ENCODE measurements at regions not wholly inside any gene's neighbourhood (a gene's known extent, or its start where the extent isn't known, plus 50 kb on each side); places are given as distances from the start of the nearest gene placed in this dataset.

GRCh38 chr2:12429779-12430406, 286.8 kb upstream of the TRIB2 start:
- DNase-seq (ENCODE audit: extremely low read depth in 1 of 2, low read depth in 1 of 2), result no peak

GRCh38 chr2:12430407-12431133, 286.2 kb upstream of the TRIB2 start:
- DNase-seq (ENCODE audit: extremely low read depth in 1 of 2, low read depth in 1 of 2), result peak in 1 of 2 donors; percentile 32

- DNase-seq (ENCODE audit: extremely low read depth in 1 of 2, low read depth in 1 of 2), result no peak
Observed at GRCh38 chr2:12432985-12433625, 283.6 kb upstream of the TRIB2 start.

GRCh38 chr2:12433626-12433990, 283.1 kb upstream of the TRIB2 start:
- DNase-seq (ENCODE audit: extremely low read depth in 1 of 2, low read depth in 1 of 2), result no peak

GRCh38 chr2:12434630-12435098, 282.1 kb upstream of the TRIB2 start:
- DNase-seq (ENCODE audit: extremely low read depth in 1 of 2, low read depth in 1 of 2), result no peak

GRCh38 chr2:12435430-12436222, 281.1 kb upstream of the TRIB2 start:
- no peak for DNase-seq (ENCODE audit: extremely low read depth in 1 of 2, low read depth in 1 of 2)

- no peak for DNase-seq (ENCODE audit: extremely low read depth in 1 of 2, low read depth in 1 of 2)
Observed at GRCh38 chr2:12436483-12436882, 280.3 kb upstream of the TRIB2 start.

GRCh38 chr2:12436935-12437561, 279.7 kb upstream of the TRIB2 start:
- DNase-seq (ENCODE audit: extremely low read depth in 1 of 2, low read depth in 1 of 2), result no peak

GRCh38 chr2:12440731-12441130, 276.0 kb upstream of the TRIB2 start:
- DNase-seq (ENCODE audit: extremely low read depth in 1 of 2, low read depth in 1 of 2), result no peak

- no peak for DNase-seq (ENCODE audit: extremely low read depth in 1 of 2, low read depth in 1 of 2)
Observed at GRCh38 chr2:12441750-12442475, 274.8 kb upstream of the TRIB2 start.

GRCh38 chr2:12442476-12442847, 274.3 kb upstream of the TRIB2 start:
- DNase-seq (ENCODE audit: extremely low read depth in 1 of 2, low read depth in 1 of 2), result no peak

- DNase-seq (ENCODE audit: extremely low read depth in 1 of 2, low read depth in 1 of 2), result no peak
Observed at GRCh38 chr2:12448846-12449505, 267.8 kb upstream of the TRIB2 start.

GRCh38 chr2:12451726-12452125, 265.0 kb upstream of the TRIB2 start:
- no peak for DNase-seq (ENCODE audit: extremely low read depth in 1 of 2, low read depth in 1 of 2)

GRCh38 chr2:12452185-12452584, 264.6 kb upstream of the TRIB2 start:
- DNase-seq (ENCODE audit: extremely low read depth in 1 of 2, low read depth in 1 of 2), result no peak

- no peak for DNase-seq (ENCODE audit: extremely low read depth in 1 of 2, low read depth in 1 of 2)
Observed at GRCh38 chr2:12453731-12454130, 263.0 kb upstream of the TRIB2 start.

- no peak for DNase-seq (ENCODE audit: extremely low read depth in 1 of 2, low read depth in 1 of 2)
Observed at GRCh38 chr2:12455661-12456060, 261.1 kb upstream of the TRIB2 start.

- DNase-seq (ENCODE audit: extremely low read depth in 1 of 2, low read depth in 1 of 2), result peak; percentile 33 to 77
Observed at GRCh38 chr2:12456293-12457106, 260.2 kb upstream of the TRIB2 start.

GRCh38 chr2:12457831-12458230, 258.9 kb upstream of the TRIB2 start:
- DNase-seq (ENCODE audit: extremely low read depth in 1 of 2, low read depth in 1 of 2), result no peak

- DNase-seq (ENCODE audit: extremely low read depth in 1 of 2, low read depth in 1 of 2), result no peak
Observed at GRCh38 chr2:12463189-12463588, 253.5 kb upstream of the TRIB2 start.

Data from stimulated activated CD8-positive, alpha-beta memory T cell treated with anti-CD3 and anti-CD28 coated beads, Interleukin-7, amount 100 ng/mL, for 48 hours (primary cell).